Epithelial cell of proximal tubule (primary cell): ENCODE measurements at regions not wholly inside any gene's neighbourhood (a gene's known extent, or its start where the extent isn't known, plus 50 kb on each side); places are given as distances from the start of the nearest gene placed in this dataset.

Source experiments
- DNase-seq: peaks from one replicate; pipeline ENCODE4 v3.0.0-alpha.2; 2011; ENCODE audit warnings: low read depth
- H3K4me3 ChIP-seq: 2 replicates; pipeline ENCODE4 v1.5.1; 2011; ENCODE audit warnings: low read depth, mild to moderate bottlenecking, low read length
- TF ChIP-seq, protein P1 (sequence below): conservative IDR thresholded peaks from 2 replicates; pipeline ENCODE4 v1.5.1; 2012; ENCODE audit warnings: low read depth, mild to moderate bottlenecking, low read length

DNA sequence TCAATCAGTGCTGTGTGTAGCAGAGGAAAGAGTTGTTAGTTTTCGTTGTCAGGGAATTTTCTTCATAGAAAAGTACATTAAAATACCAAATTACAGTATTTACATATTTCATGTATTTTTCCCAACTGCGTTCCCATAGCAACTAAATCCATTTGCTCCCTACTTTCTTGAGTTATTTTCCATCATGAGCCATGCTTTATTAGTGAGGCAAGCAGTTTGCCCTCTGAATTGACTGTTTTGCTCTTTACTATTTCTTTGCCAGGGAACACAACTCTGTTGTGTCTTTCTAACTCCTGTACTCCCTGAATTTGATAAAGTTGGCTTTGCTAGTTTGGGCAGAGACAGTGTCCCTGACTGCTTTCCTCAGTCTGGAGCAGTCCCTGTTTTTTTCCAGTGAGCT lies 276.2 kb upstream of the SLC30A5 start:
- no peak overlapping the region for H3K4me3 ChIP-seq
- no peak for DNase-seq
- TF ChIP-seq, protein P1, sequence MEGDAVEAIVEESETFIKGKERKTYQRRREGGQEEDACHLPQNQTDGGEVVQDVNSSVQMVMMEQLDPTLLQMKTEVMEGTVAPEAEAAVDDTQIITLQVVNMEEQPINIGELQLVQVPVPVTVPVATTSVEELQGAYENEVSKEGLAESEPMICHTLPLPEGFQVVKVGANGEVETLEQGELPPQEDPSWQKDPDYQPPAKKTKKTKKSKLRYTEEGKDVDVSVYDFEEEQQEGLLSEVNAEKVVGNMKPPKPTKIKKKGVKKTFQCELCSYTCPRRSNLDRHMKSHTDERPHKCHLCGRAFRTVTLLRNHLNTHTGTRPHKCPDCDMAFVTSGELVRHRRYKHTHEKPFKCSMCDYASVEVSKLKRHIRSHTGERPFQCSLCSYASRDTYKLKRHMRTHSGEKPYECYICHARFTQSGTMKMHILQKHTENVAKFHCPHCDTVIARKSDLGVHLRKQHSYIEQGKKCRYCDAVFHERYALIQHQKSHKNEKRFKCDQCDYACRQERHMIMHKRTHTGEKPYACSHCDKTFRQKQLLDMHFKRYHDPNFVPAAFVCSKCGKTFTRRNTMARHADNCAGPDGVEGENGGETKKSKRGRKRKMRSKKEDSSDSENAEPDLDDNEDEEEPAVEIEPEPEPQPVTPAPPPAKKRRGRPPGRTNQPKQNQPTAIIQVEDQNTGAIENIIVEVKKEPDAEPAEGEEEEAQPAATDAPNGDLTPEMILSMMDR = no peak

DNA sequence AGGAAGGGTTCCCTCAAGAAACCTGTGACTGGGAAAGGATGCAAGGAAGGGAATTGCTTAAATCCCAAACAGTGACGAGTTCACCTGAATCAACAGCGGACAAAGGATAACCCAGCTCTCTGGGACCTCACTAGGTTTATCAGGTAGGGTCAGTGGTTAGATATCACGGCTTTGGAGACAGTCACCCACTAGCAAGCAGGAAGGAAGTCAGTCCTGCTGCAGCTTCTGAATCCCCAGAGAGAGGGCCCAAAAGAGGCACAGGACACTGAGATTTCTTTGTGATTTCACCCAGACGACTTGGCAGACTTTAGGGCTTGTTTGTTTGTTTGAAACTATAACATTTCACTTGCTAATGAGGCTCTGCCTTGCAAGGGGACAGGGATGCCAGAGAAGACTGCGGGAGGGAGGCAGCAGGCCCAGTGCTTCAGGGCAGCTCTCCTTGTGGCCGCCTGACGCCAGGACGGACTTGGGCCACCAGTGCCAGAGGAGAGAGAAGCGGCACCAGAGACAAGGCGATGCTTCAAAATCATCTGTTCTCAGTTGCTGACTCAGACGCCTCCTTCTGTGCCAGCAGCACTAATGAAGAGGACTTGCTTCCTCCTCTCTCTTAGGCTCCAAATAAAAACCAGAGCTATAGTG lies 275.6 kb upstream of the SLC30A5 start:
- TF ChIP-seq, protein P1 = no peak
- DNase-seq = no peak
- no peak overlapping the region for H3K4me3 ChIP-seq

DNA sequence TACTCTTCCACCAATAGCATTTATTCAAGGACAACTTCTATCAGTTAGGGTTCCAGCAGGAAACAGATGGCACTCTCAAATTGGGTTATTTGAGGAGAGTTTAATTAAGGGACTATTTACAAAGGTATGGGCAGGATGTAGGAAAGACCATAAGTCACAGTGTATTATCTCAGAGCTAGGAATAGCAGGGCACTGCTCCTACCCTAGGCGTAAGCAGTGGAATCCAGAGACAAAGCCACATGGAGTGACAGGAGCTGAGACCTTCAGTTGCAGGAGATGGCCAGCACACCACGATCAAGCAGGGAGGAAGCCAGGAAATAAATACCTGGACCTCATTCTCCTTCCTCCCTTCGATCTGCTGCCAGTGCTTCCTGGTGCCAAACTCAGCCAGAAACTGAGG lies 274.9 kb upstream of the SLC30A5 start:
- H3K4me3 ChIP-seq = no peak overlapping the region
- TF ChIP-seq, protein P1 = no peak
- DNase-seq = no peak

DNA sequence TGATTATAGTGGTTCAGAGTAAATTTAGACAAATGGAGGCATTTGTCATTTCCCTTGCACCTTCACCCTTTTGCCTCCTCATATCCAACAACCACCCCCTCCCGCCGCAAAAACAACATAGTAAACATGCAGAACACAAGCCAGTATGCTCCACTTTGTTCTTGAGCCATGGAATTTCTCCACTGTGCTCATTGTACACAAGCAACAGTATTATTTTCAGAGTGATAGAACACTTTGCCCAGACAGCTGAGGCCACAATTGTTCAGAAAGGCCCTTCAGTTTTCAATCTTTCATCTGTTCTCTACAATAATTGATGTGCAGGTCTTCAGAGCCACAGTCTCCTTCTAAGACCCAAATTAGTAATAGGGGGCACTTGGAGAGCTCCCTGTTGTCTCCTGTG lies 272.8 kb upstream of the SLC30A5 start:
- DNase-seq = no peak
- no peak overlapping the region for H3K4me3 ChIP-seq
- TF ChIP-seq, protein P1 = no peak

DNA sequence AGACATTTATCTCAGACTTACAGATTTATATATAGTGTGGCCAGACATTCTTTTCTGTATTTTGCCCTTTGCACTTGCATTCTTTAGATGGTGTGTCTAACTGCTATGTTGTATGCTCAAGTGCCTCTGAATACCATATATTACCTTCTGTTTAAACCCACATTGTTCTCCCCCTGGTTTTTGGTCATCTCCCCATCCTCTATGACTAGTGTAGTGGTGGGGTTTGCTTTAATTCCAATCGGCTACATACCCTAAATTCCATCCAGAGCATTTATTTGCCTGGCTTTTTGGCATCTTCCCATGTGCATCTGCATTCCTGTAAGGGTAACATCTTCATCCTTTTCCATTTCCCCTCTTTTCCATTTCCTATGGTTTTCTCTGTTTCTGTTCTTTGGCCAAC lies 271.0 kb upstream of the SLC30A5 start:
- TF ChIP-seq, protein P1 = no peak
- DNase-seq = no peak

DNA sequence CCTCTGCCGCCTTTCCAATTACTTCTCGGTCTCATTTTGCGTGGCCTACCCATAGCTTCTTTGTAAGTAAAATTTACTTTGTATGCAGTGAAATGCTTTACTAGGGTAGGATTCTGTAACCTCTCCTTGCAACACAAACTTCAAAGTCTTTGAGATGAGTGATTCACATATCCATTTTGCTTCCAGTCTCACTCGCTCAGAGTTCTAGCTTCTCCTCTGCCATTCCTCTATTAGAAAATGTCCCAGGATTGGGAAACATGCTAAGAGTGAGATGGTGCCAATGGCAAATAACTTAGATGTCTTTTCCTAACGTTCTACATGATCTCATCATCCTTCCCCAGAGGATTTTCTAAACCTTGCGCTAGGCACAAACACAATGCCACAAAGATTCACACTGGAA lies 270.5 kb upstream of the SLC30A5 start:
- TF ChIP-seq, protein P1 = no peak
- no peak overlapping the region for H3K4me3 ChIP-seq
- DNase-seq = no peak

More for the DNA sequence above, 271.0 kb upstream of the SLC30A5 start:
- H3K4me3 ChIP-seq = no peak overlapping the region

DNA sequence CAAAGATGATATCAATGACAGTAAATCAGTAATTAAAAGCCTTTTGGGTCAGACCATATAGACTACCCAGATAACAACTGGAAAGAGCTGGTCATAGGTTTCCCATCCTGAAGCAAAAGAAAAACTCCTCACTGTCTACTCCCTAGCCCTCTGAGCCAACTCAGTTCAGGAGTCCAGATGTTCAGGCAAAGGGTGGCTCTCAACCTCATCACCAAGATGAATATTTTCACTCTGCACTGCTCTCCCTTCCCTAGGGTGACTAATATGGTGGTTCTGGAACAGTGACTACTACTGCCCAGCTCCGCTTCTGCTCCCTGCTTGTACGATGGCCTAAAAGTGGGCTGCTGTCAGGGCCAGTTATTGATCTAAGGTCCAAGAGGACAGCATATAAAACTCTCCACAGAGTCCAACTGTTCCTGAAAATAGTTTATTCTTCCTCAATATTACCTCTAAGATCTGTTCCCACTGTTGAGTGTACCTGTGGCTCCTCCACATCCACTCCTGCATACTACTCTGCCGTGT lies 263.4 kb upstream of the SLC30A5 start:
- TF ChIP-seq, protein P1 = no peak
- DNase-seq = no peak
- no peak overlapping the region for H3K4me3 ChIP-seq
